A673 (cell line): ENCODE measurements at regions not wholly inside any gene's neighbourhood (a gene's known extent, or its start where the extent isn't known, plus 50 kb on each side); places are given as distances from the start of the nearest gene placed in this dataset.

Experiments
- CTCF ChIP-seq: fragments of 300-800, 200-600 bp; sonication (generic); conservative IDR thresholded peaks from 2 replicates; pipeline ENCODE4 v1.5.1; 2017; ENCODE audit warnings: low read depth, mild to moderate bottlenecking, antibody characterized with exemption, low read length, moderate library complexity, mixed read lengths
- EZH2 ChIP-seq: fragments of 200-600 bp; sonication (generic); IDR thresholded peaks from 2 replicates; pipeline ENCODE4 v1.6.1; 2017; ENCODE audit warnings: borderline replicate concordance, low read depth, mild to moderate bottlenecking, mixed read lengths, antibody characterized with exemption, low read length; ENCODE audit not compliant: poor library complexity, severe bottlenecking

- TF ChIP-seq EZH2 (no peak), CTCF (no peak)
Observed at GRCh38 chr21:18760247-18760646, 356.7 kb upstream of the TMPRSS15 start.
